T-helper 2 cell treated with Interferon-gamma antibody and Interleukin-4, amounts not matched to agents 100 ng/mL and 5 ng/mL, for 36 hours (primary cell): ENCODE measurements at regions not wholly inside any gene's neighbourhood (a gene's known extent, or its start where the extent isn't known, plus 50 kb on each side); places are given as distances from the start of the nearest gene placed in this dataset.

Experiments
- intact Hi-C: fragments of 100-400 bp; cut with micrococcal nuclease; formaldehyde crosslinking; loops from one replicate; pipeline ENCODE4 v1.15.1; 2023

- intact Hi-C loops, result no loop called here
Observed at GRCh38 chr7:52980129-52980528, 55.3 kb upstream of the POM121L12 start.

DNA sequence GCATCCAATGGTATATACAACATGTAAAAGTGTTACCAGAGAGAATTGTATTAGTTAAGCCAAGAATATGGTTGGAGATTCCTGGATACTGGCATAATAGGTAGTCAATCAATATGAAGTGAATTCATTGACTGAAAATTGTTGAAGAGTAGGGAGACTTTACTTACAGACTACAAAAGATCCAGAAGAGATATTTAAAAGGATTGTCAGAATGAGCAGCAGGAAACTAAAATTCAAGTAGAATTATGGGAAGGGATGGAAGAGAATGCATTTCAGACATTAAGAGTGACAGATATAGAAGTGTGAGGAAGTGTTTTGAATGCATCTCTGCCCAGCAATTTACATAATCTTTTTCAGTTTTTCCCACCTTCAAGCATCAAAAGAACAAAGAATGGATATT, 62.3 kb upstream of the POM121L12 start:
- intact Hi-C loops, result no loop called here

- intact Hi-C loops, result no loop called here
Observed at GRCh38 chr7:52962402-52963076, 72.9 kb upstream of the POM121L12 start.

- intact Hi-C loops, result no loop called here
Observed at GRCh38 chr7:52961084-52961483, 74.3 kb upstream of the POM121L12 start.

GRCh38 chr7:52959878-52960660, 75.4 kb upstream of the POM121L12 start:
- intact Hi-C loops, result no loop called here

GRCh38 chr7:52959336-52959735, 76.1 kb upstream of the POM121L12 start:
- intact Hi-C loops, result no loop called here

GRCh38 chr7:52958621-52959140, 76.8 kb upstream of the POM121L12 start:
- intact Hi-C loops, result no loop called here

GRCh38 chr7:52956379-52956915, 79.0 kb upstream of the POM121L12 start:
- intact Hi-C loops, result no loop called here

DNA sequence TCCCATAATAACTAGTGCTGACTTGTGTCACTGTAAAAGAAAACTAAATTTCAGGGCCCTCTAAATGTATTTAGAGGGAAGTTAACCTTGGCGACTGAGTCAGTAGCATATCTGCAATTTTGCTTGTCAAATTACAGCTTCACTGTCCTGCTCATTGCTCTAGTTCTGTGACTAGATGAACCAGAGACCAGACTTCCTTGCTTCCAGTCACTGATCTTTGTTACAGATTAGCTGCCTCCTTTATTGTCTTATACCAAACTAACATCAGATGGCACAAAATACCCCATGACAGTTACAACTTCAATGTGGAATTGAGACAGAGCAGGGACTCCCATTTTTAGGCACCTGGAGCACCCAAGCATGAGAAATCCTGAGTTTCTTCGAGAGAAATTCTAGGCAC, 79.9 kb upstream of the POM121L12 start:
- intact Hi-C loops, result no loop called here

- intact Hi-C loops, result no loop called here
Observed at GRCh38 chr7:52944921-52945320, 90.5 kb upstream of the POM121L12 start.

GRCh38 chr7:52940481-52940880, 95.0 kb upstream of the POM121L12 start:
- intact Hi-C loops, result no loop called here

GRCh38 chr7:52938455-52939133, 96.8 kb upstream of the POM121L12 start:
- intact Hi-C loops, result no loop called here

GRCh38 chr7:52936750-52937149, 98.7 kb upstream of the POM121L12 start:
- intact Hi-C loops, result no loop called here

- intact Hi-C loops, result no loop called here
Observed at GRCh38 chr7:52928591-52928990, 106.8 kb upstream of the POM121L12 start.

DNA sequence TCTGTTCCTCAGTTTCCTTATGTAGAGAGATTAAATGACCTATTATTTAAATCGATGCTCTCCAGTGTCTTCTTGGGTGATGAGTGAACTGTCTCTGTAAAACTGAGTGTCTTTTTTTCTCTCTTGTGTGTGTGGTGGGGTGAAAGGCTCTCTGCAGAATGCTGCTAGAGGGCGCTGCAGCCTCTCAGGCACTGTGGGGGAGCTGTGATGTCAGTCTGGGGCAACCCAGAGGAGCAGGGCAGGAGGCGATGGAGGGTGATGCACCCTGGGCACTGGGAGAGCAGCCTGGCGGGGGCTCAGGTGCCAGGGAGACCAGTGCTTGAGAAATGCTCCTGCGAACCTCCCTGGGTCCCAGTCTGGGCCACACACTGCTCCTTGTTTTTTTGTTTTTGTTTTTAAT, 110.1 kb upstream of the POM121L12 start:
- intact Hi-C loops, result no loop called here

- intact Hi-C loops, result no loop called here
Observed at GRCh38 chr7:52920977-52921376, 114.5 kb upstream of the POM121L12 start.

DNA sequence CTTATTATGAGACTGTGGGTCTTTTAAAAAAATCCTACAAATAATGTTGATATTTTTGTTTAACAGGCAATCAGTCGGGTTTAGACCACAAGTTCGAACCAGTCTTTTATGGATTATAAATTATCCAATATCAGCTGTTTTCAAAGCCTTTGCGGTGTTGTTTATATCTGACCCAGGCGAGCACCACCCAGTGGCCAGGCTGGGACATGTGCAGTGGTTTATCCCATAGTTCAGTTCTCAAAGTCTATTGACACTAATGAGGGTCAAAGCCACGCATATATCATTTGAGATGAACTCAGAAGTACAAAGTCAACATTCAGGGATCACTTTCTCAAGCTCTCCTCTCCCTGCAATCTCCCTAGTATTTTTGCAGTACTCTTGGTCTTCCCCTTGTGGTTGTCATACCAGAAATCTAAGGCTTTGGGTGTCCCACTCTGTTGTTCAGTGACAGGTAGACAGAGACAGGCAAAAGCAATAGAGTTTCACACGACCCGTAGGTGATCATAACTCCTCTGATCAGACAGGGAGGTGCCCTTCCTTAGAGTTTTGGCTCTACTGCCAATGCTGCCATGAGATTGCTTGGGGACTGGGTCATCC, 117.4 kb upstream of the POM121L12 start:
- intact Hi-C loops, result no loop called here

DNA sequence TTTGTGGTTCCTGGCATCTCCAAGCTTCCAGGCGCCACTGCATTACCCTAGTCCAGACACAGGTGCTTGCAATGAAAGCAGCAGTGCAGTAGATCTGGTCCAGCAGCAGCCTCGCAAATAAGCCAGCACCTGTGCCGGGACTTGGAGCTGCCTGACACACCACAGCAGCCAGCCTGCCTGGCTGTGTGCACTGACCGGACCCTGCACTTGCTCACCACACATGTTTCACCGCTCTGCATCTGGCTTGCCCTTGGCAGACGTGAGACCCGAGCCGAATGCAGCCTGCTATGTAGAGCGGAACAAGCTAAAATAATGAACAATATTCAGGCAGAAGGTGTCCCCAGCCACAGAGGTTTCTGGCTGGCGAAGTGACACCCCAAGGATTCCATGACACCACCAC, 123.6 kb upstream of the POM121L12 start:
- intact Hi-C loops, result no loop called here

DNA sequence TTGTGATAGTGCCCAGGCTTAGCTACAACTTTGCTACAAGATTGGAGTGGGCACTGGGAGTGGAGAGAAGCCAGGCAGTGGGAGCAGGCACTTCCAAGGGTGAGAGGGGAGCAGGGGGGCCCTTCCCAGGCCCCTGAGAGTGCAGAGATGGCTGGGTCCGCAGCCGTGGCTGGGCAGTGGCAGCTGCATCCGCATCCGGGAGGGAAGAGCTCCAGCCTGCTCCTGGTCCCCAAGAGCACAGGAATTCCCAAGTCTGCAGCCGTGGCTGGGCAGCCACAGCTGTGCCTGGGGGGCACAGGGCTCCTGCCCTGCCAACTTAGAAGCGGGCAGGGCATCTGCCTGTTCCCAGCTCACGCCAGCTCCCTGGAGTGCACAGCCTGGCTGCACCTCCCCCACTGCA, 124.1 kb upstream of the POM121L12 start:
- intact Hi-C loops, result no loop called here

DNA sequence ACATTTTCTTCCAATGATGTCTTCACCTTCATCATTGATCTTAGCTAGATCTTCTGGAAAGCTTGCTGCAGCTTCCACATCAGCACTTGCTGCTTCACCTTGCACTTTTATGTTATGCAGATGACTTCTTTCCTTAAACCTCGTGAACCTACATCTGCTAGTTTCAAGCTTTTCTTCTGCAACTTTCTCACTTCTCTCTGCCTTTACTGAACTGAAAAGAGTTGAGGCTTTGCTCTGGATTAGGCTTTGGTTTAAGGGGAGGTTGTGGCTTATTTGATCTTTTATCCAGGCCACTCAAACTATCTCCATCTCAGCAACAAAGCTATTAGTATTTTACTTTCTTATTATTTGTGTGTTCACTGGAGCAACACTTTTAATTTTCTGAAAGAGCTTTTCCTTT, 125.5 kb upstream of the POM121L12 start:
- intact Hi-C loops, result no loop called here

- intact Hi-C loops, result no loop called here
Observed at GRCh38 chr7:52909131-52909530, 126.3 kb upstream of the POM121L12 start.

- intact Hi-C loops, result no loop called here
Observed at GRCh38 chr7:52897713-52898112, 137.7 kb upstream of the POM121L12 start.
